ENCODE measurements at regions not wholly inside any gene's neighbourhood (a gene's known extent, or its start where the extent isn't known, plus 50 kb on each side); places are given as distances from the start of the nearest gene placed in this dataset.

- no peak for DNase-seq
These were observed 364.1 kb upstream of the SFSWAP start for GRCh38 chr12:131346555-131347344.

- no peak for DNase-seq
These were observed 363.6 kb upstream of the SFSWAP start for GRCh38 chr12:131347345-131347714.

DNA sequence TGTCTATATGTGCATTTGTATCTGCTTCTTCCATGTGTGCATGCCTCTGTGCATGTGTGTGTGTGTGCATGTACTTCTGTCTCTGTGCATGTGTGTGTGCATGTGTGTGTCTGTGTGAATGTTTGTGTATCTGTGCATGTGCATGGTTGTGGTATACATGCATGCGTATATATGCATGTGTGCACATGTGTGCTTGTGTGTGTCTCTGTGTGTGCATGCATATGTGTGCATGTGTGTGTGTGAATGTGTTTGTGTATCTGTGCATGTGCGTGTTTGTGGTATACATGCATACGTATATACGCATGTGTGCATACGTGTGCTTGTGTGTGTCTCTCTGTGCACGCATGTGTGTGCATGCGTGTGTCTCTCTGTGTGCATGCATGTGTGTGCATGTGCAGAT, 363.2 kb upstream of the SFSWAP start:
- no peak for DNase-seq

- DNase-seq: no peak
These were observed 362.7 kb upstream of the SFSWAP start for GRCh38 chr12:131348231-131348630.

- DNase-seq: no peak
These were observed 362.2 kb upstream of the SFSWAP start for GRCh38 chr12:131348646-131349045.

DNA sequence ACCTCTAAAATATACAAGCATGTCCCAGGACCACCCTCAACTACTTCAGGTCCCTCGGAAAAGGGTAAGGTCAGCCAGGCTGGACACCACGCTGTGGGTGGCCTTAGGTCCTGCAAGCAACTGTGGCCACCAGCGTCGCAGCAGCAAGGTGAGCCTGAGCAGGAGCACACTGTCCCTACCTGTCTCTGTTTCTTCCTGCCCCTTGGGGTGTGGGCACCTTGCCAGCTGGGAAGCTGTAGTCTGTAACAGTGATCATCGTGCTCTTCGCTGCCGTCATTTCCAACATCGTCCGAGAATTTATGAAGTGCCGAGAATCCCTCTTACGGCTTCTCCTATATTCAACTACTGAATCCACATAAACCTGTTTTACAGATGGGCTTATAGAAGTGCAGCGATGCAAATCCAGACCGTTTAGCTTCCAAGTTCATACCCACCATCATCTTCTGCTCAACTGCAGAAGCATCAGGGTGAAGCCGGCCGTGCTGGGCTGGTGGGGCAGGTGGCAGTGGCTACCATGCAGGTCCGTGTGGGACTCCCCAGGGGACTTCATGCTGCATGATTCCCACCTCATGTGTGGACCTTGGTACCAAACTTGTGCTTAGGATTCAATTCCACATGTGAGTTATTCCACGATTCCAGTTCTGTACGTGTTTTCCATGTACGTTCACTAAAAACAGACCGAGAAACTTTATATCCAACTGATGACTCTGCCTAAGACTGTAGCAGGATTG, 361.3 kb upstream of the SFSWAP start:
- no peak for DNase-seq

GRCh38 chr12:131350943-131351318, 360.0 kb upstream of the SFSWAP start:
- no peak for DNase-seq

- no peak for DNase-seq
These were observed 359.4 kb upstream of the SFSWAP start for GRCh38 chr12:131351319-131352028.

- DNase-seq: no peak
These were observed 358.5 kb upstream of the SFSWAP start for GRCh38 chr12:131352296-131352900.

GRCh38 chr12:131353376-131353775, 357.5 kb upstream of the SFSWAP start:
- DNase-seq: no peak

DNA sequence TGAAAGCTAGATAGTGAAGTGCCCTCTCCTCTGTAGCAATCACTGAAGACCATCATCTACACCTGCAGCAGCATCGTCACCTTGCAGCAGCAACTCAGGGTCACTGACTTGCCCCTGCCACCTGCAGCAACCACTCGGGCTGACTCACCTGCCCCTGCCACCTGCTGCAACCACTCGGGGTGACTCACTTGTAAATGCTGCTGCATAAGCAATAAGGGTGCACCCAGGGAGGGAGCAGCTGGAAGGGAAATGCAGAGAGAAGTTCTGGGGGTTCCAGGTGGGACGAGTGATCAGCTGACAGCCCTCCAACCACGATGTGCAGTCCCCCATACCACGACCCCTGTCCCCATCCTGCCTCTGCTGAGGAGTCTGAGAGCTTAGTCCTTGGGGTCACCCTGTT, 357.1 kb upstream of the SFSWAP start:
- no peak for DNase-seq

DNA sequence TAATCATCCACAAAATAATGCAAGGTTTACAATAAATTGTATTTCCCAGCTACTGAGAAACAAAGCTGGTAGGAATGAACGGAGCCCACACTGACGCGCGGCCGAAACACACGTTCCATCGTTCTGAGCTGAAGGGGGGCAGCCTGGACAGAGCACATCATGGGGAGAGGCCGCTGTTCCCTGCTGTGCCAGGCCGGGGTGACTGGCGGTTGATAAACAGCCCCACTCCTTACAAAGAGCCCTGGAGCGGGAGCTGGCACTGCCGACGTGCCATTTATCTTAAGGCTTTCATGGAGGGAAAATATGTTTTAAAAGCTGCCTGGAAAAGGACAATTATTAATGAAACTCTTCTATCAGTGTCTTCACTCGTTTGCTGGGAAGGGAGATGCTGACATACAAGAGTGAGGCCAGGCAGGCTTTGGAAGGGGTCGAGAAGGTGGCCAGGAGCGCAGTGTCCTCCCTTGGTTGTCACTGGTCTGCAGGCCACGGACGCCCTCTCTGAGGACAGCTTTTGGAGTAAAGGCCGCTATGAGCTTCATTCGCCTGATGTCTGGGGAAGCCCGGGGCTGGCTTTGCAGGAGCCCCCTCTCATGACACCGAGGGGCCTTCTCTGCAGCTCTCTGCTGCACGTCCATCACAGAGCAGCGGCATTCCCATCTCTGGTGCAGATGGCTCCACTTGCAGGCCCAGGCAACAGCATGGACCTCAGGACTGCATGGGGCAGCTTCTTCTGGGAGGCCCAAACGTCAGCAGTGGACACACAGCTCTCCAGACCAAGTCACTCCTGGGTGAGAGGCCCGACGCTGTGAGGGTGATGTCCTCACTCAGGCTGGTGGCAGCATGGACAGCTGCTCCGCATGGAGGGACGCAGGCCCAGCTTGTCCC, 355.3 kb upstream of the SFSWAP start:
- DNase-seq: no peak

GRCh38 chr12:131356485-131357184, 354.3 kb upstream of the SFSWAP start:
- no peak for DNase-seq

DNA sequence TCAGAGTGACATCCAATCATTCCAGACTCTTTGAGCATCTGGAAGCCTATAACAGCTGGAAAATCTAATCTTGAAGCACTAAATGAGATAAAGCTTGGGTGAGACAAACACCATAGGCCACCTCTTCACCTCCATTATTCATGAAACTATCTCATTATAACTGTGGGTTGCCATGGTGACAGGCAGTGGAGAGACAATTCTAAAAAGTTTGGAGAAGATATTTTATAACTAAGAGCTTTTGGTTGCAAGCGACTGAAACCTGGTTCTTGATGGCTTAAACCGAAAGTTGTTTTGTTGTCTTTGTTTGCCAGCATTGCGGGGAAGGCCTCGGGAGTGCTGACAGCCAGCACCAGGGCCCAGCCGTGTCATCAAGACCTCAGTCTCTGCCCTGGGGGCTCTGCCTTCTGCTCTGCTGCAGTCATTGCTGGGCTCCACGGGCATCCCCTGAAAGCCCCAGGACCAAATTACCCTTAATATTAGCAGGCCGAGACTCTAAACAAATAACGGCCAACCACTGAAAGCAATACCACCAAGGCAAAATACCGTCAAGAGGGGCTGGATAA, 353.6 kb upstream of the SFSWAP start:
- DNase-seq: no peak

- DNase-seq: no peak
These were observed 353.0 kb upstream of the SFSWAP start for GRCh38 chr12:131357920-131358319.

DNA sequence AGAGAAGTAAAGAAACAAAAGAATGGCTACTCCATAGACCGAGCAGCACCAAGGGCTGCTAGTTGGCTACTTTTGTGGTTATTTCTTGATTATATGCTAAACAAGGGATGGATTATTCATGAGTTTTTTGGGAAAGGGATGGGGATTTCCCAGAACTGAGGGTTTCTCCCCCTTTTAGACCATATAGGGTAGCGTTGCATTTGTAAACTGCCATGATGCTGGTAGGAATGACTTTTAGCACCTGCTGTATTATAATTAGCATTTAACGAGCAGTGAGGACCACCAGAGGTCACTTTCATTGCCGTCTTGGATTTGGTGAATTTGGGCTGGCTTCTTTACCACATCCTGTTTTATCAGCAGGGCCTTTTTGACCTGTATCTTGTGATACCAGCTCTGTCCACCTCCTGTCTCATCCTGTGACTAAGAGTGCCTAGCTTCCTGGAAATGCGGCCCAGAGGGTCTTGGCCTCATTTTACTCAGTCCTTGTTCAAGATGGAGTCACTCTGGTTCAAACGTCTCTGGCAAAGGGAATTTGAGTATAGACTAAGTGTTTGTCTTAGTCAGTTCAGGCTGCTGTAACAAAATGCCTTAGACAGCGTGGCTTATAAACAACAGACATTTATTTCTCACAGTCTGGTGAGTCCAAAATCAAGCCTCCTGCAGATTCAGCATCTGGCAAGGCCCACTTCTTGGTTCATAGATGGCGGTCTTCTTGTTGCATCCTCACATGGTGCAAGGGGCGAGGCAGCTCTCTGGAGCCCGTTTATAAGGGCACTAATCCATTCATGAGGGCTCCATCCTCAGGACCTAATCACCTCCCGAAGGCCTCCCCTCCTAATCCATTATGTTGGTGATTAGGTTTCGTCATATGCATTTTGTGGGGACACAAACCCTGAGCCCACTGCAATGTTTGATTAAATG, 348.3 kb upstream of the SFSWAP start:
- DNase-seq: no peak

DNA sequence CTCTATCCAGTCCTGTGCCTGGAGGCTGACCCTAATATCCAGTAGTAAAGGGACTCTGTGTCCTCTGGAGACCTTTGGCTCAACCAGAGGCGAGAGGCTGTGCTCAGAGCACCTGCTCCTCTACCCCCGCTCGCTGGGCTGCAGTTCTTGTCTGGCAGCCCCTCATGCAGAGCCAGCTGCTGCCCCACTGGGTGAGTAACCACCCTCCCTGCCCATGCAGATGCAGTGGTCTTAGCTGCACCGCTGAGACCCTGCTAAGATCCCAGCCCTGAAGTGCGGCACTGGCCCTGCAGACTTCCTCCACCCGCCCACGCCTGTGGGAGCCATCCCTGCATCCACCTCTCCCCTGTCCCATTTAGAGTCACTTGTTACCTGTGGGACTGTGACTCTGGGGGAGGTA, 347.5 kb upstream of the SFSWAP start:
- no peak for DNase-seq

- no peak for DNase-seq
These were observed 346.9 kb upstream of the SFSWAP start for GRCh38 chr12:131363841-131364495.

Measured in CD4-positive, alpha-beta T cell treated with Interleukin-6 for 4 hours (primary cell).